GM21390 (cell line): ENCODE measurements at regions not wholly inside any gene's neighbourhood (a gene's known extent, or its start where the extent isn't known, plus 50 kb on each side); places are given as distances from the start of the nearest gene placed in this dataset.
"Not testable (repeated sequence)": the region's sequence is repeated elsewhere in the genome, so short reads cannot be mapped to it uniquely, and the experiment has no call there.

Experiments used
- ATAC-seq: cut with Tn5 transposase; IDR thresholded peaks from one replicate; pipeline ENCODE4 v1.9.1; 2021; ENCODE audit not compliant: unreplicated experiment

DNA sequence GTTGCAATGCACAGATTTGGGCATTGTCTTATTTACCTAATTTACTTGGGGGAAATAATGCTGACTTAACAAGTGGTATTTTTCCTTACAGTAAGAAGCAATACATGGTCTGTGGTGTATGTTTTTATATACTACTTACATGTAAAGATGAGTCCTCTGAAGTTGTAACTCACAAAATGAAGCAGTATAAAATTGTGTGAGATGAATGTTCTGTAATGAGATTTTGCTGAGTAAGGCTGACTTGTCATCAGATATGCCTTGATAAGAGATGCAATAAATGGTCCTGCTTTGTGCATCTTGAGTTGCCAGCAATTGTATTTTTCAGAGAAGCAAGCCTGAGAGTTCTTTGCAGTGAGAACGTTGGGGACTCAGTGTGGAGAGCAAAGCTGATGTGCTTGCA lies 92.2 kb upstream of the GNAQ start:
- ATAC-seq: no peak

DNA sequence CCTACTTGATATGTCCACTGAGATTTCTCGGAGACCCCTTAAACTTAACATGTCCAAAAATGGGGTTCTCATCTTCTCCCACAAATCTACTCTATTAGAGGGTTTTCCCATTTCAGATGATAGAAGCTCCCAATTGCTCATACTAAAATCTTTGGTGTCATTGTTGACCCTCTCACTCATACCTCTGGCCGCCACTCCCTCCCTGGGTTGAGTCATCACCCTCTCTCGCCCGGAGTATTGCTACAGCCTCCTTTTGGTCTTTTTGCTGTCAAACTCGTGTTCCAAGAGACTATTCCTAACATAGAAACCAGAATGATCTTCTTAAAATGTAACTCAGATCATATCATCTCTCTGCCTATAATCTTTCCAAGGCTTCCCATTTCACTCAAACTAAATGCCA lies 91.0 kb upstream of the GNAQ start:
- ATAC-seq: no peak

- no peak for ATAC-seq
These were observed 89.9 kb upstream of the GNAQ start for GRCh38 chr9:78121488-78121887.

GRCh38 chr9:78118742-78119473 lies 87.3 kb upstream of the GNAQ start:
- ATAC-seq: peak; percentile 86

DNA sequence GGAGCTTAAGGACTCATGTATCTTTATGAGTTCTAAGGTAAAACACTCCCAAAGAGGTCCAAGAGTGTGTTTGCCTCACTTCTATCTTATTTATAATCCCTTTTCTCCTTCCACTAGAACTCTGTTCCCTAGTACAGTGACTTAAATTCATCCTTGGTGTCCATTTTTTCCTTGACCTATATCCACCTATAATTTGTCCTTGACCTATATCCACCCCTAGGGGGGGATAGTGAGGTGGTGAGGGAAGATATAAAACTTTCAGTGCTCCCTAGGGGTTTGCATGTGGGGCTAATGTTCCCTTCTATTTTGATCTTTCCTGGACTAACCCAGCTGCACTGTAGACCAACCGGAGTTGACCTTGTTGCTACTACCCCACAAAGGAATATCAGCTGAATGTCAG lies 83.5 kb upstream of the GNAQ start:
- no peak for ATAC-seq

GRCh38 chr9:78114581-78114980 lies 83.0 kb upstream of the GNAQ start:
- no peak for ATAC-seq

- no peak for ATAC-seq
These were observed 80.8 kb upstream of the GNAQ start for GRCh38 chr9:78112406-78112805.

GRCh38 chr9:78112004-78112403 lies 80.4 kb upstream of the GNAQ start:
- ATAC-seq: no peak

DNA sequence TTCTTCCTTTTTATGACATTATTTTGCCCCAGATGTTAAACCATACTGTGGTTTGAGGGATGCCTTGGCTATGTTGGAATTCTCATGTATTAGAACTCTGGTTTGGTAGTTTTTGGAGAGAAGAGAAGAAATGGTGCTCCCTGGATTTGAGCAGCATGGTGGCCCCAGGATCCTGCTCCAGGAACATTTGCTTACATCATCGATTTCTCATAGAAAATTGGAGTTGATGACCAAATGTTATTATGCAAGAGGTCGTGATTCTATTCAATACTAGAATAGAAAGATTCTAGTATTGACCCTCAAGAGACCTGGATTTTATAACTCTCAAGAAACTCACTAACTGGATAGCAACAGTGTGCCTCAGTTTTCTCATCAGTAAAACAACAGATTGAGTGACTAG lies 77.5 kb upstream of the GNAQ start:
- ATAC-seq: no peak

DNA sequence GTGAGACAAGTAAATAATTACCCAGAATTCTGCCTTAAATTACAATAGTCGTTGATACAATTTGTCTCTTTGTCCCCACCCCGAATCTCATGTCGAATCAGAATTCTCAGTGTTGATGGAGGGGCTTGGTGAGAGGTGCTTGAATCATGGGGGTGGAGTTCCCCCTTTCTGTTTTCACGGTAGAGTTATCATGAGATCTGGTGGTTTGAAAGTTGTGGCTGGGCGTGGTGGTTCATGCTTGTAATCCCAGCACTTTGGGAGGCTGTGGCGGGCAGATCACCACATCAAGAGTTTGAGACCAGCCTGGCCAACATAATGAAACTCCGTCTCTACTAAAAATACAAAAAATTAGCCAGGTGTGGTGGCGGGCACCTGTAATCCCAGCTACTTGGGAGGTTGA lies 75.0 kb upstream of the GNAQ start:
- ATAC-seq: not testable (repeated sequence)

DNA sequence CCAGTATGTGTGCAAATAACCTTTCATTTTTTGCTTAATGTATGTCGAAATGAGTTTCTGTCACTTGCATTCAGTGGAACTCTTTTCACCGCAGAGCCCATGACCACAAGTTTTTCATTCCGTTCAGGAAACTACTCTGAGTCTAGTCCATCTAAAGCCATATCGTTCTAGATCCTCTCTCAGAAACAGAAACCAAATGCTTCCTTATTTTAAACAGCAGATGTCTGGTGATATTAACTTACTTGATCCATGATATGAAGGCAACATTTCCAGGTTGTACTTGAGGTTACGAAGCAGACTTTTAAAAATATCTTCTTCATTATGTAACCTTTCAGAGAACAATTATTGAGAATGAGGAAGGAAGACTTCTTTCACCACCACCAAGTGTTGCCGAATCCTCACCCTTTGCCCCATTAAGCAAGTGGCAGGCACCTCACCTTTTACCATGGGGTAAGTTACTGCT lies 72.4 kb upstream of the GNAQ start:
- peak; percentile 82 for ATAC-seq

DNA sequence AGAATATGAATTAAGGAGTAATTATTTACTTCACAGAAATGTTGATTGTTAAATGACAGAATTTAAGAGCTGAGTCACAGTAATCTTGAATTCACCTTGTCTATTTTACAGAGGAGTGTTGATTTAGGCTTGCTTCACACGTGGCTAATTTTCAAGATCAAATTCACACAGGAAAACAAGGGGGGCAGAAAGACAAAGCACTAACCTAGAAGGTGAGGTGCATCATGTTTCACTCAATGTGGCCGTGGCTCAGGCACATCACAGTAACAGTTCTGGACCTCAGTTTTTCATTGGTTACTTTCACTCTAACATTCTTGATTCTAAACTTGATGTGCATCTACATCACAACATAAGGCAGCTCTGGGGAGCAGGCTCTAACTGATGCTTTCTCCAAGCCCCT lies 69.6 kb upstream of the GNAQ start:
- no peak for ATAC-seq

DNA sequence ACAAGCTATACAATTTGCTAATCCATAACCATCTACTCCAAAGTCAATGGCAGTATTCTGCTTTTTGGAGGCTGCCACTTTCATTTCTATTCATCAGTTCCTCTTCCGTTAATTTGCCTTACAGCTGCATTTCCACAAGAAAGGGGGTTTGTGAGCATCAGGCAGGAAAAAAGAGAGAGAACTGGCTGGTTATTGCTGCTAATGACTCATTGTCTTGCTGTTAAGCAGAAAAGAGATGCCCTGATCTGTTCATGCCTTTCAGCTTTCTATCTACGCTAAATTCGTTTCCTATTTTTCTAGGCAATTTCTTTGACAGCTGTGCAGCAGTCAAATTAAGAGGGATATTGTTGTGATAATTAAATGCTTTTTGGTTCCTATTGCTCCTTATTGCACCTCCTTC lies 65.9 kb upstream of the GNAQ start:
- ATAC-seq: no peak

- no peak for ATAC-seq
These were observed 60.1 kb upstream of the GNAQ start for GRCh38 chr9:78091731-78092130.

DNA sequence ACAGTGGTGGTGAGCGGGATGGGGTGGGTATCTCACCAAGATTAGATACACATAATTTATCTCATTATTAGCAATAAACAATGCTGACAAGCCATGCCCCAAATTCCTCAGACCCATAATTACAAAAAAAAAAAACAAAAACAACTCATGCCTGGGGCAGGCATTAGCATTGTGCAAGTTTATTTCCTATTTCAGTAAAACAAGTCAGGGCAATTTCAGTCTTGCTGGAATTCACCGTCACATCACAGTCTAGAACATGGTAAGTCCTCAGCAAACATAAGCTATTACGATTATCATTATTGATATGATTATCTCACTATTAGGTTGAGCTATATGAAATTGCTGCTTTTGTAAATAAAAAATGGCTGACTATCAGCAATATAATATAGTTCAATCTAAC lies 57.5 kb upstream of the GNAQ start:
- no peak for ATAC-seq

DNA sequence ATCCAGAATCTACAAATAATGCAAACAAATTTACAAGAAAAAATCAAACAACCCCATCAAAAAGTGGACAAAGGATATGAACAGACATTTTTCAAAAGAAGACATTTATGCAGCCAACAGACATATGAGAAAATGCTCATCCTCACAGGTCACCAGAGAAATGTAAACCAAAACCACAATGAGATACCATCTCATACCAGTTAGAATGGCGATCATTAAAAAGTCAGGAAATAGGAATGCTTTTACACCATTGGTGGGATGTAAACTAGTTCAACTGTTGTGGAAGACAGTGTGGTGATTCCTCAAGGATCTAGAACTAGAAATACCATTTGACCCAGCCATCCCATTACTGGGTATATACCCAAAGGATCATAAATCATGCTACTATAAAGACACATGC lies 56.6 kb upstream of the GNAQ start:
- not testable (repeated sequence) for ATAC-seq
